Caco-2 (cell line): ENCODE measurements at regions not wholly inside any gene's neighbourhood (a gene's known extent, or its start where the extent isn't known, plus 50 kb on each side); places are given as distances from the start of the nearest gene placed in this dataset.

Experiments
- BruUV-seq: library from RNA; stranded (reverse); fragments of 400-500 nt; replicated peaks from 2 replicates; lab custom pipeline; 2021; lab: Mats Ljungman, UMichigan
- CTCF ChIA-PET: fragments of 300-600 bp; sonication (Branson Sonifier 250); formaldehyde crosslinking; loops from one replicate; lab custom pipeline; 2022; ENCODE audit warnings: antibody characterized with exemption; lab: Charles Lee
- POLR2A ChIA-PET: fragments of 300-600 bp; sonication (Branson Sonifier 250); formaldehyde crosslinking; loops from one replicate; lab custom pipeline; 2022; ENCODE audit warnings: antibody characterized with exemption; lab: Charles Lee
- DNase-seq, 2 experiments: peaks; one replicate each; pipeline versions ENCODE4 v3.0.0 to v3.0.0-alpha.2; 2020 to 2022
- H3K27me3 ChIP-seq: replicated peaks from 2 replicates; pipeline ENCODE4 v1.6.0; 2011; ENCODE audit warnings: low read length; ENCODE audit not compliant: control insufficient read depth, insufficient read depth
- H3K36me3 ChIP-seq: 2 replicates; pipeline ENCODE4 v1.5.1; 2011; ENCODE audit warnings: low read length; ENCODE audit not compliant: control insufficient read depth, insufficient read depth
- H3K4me1 ChIP-seq: fragments of 250-450 bp; sonication (Bioruptor Pico); 2 replicates; pipeline ENCODE4 v1.5.1; 2020; ENCODE audit warnings: mild to moderate bottlenecking
- H3K4me3 ChIP-seq: 2 replicates; pipeline ENCODE4 v1.5.1; 2011; ENCODE audit warnings: low read depth, mild to moderate bottlenecking, control low read depth, low read length
- H3K9me3 ChIP-seq: fragments of 250-450 bp; sonication (Bioruptor Pico); 2 replicates; pipeline ENCODE4 v1.5.1; 2020; ENCODE audit warnings: mild to moderate bottlenecking, moderate library complexity
- H3K27ac Mint-ChIP-seq: one replicate; pipeline ENCODE4 v1.8.0; 2022; ENCODE audit warnings: mixed read lengths; ENCODE audit not compliant: unreplicated experiment
- H3K27me3 Mint-ChIP-seq: one replicate; pipeline ENCODE4 v1.8.0; 2022; ENCODE audit warnings: mixed read lengths; ENCODE audit not compliant: insufficient read depth, unreplicated experiment
- H3K36me3 Mint-ChIP-seq: one replicate; pipeline ENCODE4 v1.8.0; 2022; ENCODE audit warnings: mild to moderate bottlenecking, mixed read lengths; ENCODE audit not compliant: insufficient read depth, unreplicated experiment
- H3K4me1 Mint-ChIP-seq: one replicate; pipeline ENCODE4 v1.8.0; 2022; ENCODE audit warnings: low read depth, mixed read lengths; ENCODE audit not compliant: unreplicated experiment
- H3K4me3 Mint-ChIP-seq: one replicate; pipeline ENCODE4 v1.8.0; 2022; ENCODE audit warnings: mild to moderate bottlenecking, moderate library complexity, mixed read lengths; ENCODE audit not compliant: unreplicated experiment
- H3K9me3 Mint-ChIP-seq: one replicate; pipeline ENCODE4 v1.8.0; 2022; ENCODE audit warnings: mixed read lengths; ENCODE audit not compliant: unreplicated experiment
- CTCF ChIP-seq, 2 experiments: fragments of 200-600 bp in 1 of 2; IDR thresholded peaks; 1 replicate in 1 of 2; 2 replicates in 1 of 2; pipeline versions ENCODE4 v1.5.1 to v1.8.0; 2011 to 2022; ENCODE audit warnings: antibody characterized with exemption in 1 of 2, control low read depth in 1 of 2, inconsistent platforms in 1 of 2, low read depth in 1 of 2, low read length in 1 of 2, mild to moderate bottlenecking in 1 of 2, moderate library complexity in 1 of 2; ENCODE audit not compliant: insufficient read depth in 1 of 2, severe bottlenecking in 1 of 2, unreplicated experiment in 1 of 2
- intact Hi-C: fragments of 100-400 bp; cut with micrococcal nuclease; formaldehyde crosslinking; loops from one replicate; pipeline ENCODE4 v1.10.0; 2022; ENCODE audit not compliant: unreplicated experiment

DNA sequence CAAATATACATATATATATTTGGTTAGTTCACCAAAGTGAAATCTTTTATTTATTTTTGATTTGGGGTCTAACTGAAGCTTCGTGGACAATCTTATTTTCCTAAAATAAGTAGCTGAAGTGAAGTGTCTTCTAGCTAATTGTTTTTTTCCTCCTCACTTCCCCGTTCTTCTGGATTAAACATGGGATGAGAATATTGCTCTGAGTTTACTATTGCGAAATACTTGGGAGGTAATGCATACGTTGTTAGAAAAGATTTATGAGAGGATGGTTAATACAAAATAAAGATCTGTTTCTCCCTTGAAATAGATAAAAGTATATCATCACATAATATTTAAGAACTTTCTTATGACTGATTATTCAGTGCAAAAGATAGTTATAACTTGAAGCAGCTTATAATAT lies 228.3 kb upstream of the TPK1 start:
- Mint-ChIP-seq H3K9me3 (no peaks in the 10 kb centered on the region), H3K4me1 (no peaks in the 10 kb centered on the region), H3K27me3 (peaks cover 3% of the 10 kb centered on the region), H3K36me3 (no peaks in the 10 kb centered on the region), H3K4me3 (no peak overlapping the region), H3K27ac (no peak overlapping the region)
- Histone ChIP-seq H3K36me3 (no peaks in the 10 kb centered on the region), H3K4me1 (no peaks in the 10 kb centered on the region), H3K4me3 (no peak overlapping the region), H3K27me3 (no peaks in the 10 kb centered on the region), H3K9me3 (no peaks in the 10 kb centered on the region)
- intact Hi-C loops, result no loop called here
- DNase-seq, result no peak
- no TSS peak for BruUV-seq
- no peak for TF ChIP-seq CTCF (IDR thresholded peaks at IDR 0.05; ENCODE audit: insufficient read depth in 1 of 2, low read depth in 1 of 2, low read length in 1 of 2, severe bottlenecking in 1 of 2, unreplicated experiment in 1 of 2)
- POLR2A ChIA-PET, result no interaction called here
- CTCF ChIA-PET, result interaction anchor here (0.6 kb wide), 1 partner anchor 115 kb away, joined by 7 read pairs; no protein-coding TSS in a partner anchor

DNA sequence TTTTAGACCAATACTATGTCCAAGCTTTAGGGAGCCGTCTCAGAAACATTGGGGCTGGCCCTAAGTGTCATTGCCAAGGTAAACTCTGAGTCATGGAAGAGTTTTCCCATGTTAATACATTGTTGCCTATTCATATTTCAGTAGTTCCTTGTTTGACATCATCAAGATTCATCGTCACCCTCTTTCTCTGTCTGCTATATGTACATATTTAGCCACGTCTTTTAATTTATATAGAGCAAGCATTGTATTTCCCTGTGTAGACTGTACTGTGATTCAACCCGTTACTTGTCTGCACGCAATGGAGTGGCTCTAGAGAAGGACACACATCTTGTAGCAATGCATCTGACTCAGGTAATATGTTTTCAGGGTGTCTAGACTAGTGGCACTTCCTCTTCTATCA lies 217.9 kb upstream of the TPK1 start:
- H3K27me3 ChIP-seq, result no peaks in the 10 kb centered on the region
- no peaks in the 10 kb centered on the region for H3K9me3 ChIP-seq
- TF ChIP-seq CTCF (IDR thresholded peaks at IDR 0.05; ENCODE audit: insufficient read depth in 1 of 2, low read depth in 1 of 2, low read length in 1 of 2, severe bottlenecking in 1 of 2, unreplicated experiment in 1 of 2), result no peak
- intact Hi-C loops, result no loop called here
- DNase-seq, result no peak
- no peaks in the 10 kb centered on the region for H3K4me1 ChIP-seq
- no peak overlapping the region for H3K4me3 ChIP-seq
- H3K36me3 ChIP-seq, result no peaks in the 10 kb centered on the region
- POLR2A ChIA-PET, result no interaction called here
- no peak overlapping the region for H3K4me3 Mint-ChIP-seq
- no peaks in the 10 kb centered on the region for H3K4me1 Mint-ChIP-seq
- H3K27me3 Mint-ChIP-seq, result peaks cover 15% of the 10 kb centered on the region
- CTCF ChIA-PET, result no interaction called here
- no TSS peak for BruUV-seq
- H3K36me3 Mint-ChIP-seq, result no peaks in the 10 kb centered on the region
- no peaks in the 10 kb centered on the region for H3K9me3 Mint-ChIP-seq
- no peak overlapping the region for H3K27ac Mint-ChIP-seq

DNA sequence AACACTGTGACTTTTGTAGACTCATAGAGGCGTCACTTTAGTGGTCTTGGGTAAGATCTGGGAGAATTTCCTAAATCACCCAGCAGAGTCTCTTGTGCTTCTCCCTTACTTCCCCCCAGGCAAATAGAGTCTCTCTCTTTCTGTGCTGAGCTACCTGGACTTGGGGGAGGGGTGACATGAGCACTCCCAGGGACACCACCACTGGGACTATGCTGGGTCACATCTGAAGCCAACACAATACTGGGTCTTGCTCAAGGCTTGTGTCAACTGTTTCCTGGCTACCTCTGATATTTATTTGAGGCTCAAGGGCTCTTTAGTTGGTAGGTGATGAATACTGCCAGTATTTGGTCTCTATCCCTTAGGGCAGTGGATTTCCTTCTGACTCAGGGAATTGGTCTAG lies 214.6 kb upstream of the TPK1 start:
- CTCF ChIA-PET, result no interaction called here

More for the DNA sequence above, 214.6 kb upstream of the TPK1 start:
- intact Hi-C loops, result no loop called here
- BruUV-seq, result no TSS peak
- H3K9me3 Mint-ChIP-seq, result no peaks in the 10 kb centered on the region
- no peak for TF ChIP-seq CTCF (IDR thresholded peaks at IDR 0.05; ENCODE audit: insufficient read depth in 1 of 2, low read depth in 1 of 2, low read length in 1 of 2, severe bottlenecking in 1 of 2, unreplicated experiment in 1 of 2)
- Histone ChIP-seq H3K4me3 (no peak overlapping the region), H3K36me3 (no peaks in the 10 kb centered on the region), H3K27me3 (no peaks in the 10 kb centered on the region), H3K4me1 (no peaks in the 10 kb centered on the region), H3K9me3 (no peaks in the 10 kb centered on the region)
- no peaks in the 10 kb centered on the region for H3K27me3 Mint-ChIP-seq
- no peaks in the 10 kb centered on the region for H3K36me3 Mint-ChIP-seq
- H3K4me3 Mint-ChIP-seq, result no peak overlapping the region
- no peak overlapping the region for H3K27ac Mint-ChIP-seq
- DNase-seq, result no peak
- POLR2A ChIA-PET, result no interaction called here
- H3K4me1 Mint-ChIP-seq, result no peaks in the 10 kb centered on the region
